ENCODE measurements at regions not wholly inside any gene's neighbourhood (a gene's known extent, or its start where the extent isn't known, plus 50 kb on each side); places are given as distances from the start of the nearest gene placed in this dataset.
A peak's percentile ranks its signal among the peaks of the same experiment; 100 is the strongest.

- H3K4me1 Mint-ChIP-seq (ENCODE audit: low read depth) = peaks cover 26% of the 10 kb centered on the region
- no peaks in the 10 kb centered on the region for H3K9me3 Mint-ChIP-seq
- no peaks in the 10 kb centered on the region for H3K36me3 Mint-ChIP-seq (ENCODE audit: low read depth)
- DNase-seq (no peak), ATAC-seq (no peak)
- intact Hi-C loops (cut with micrococcal nuclease) = no loop called here
- H3K27me3 Mint-ChIP-seq = no peaks in the 10 kb centered on the region
- TF ChIP-seq, protein P1, sequence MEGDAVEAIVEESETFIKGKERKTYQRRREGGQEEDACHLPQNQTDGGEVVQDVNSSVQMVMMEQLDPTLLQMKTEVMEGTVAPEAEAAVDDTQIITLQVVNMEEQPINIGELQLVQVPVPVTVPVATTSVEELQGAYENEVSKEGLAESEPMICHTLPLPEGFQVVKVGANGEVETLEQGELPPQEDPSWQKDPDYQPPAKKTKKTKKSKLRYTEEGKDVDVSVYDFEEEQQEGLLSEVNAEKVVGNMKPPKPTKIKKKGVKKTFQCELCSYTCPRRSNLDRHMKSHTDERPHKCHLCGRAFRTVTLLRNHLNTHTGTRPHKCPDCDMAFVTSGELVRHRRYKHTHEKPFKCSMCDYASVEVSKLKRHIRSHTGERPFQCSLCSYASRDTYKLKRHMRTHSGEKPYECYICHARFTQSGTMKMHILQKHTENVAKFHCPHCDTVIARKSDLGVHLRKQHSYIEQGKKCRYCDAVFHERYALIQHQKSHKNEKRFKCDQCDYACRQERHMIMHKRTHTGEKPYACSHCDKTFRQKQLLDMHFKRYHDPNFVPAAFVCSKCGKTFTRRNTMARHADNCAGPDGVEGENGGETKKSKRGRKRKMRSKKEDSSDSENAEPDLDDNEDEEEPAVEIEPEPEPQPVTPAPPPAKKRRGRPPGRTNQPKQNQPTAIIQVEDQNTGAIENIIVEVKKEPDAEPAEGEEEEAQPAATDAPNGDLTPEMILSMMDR (IDR thresholded peaks at IDR 0.05) = no peak
- ChIA-PET CTCF (interaction anchor here (1.1 kb wide), 1 partner anchor 13 kb away, joined by 3 read pairs; no protein-coding TSS in a partner anchor), POLR2A (no interaction called here)
- H3K27ac Mint-ChIP-seq = no peak overlapping the region
- no peak overlapping the region for H3K4me3 Mint-ChIP-seq
Observed at GRCh38 chr11:86156397-86156955, 87.6 kb upstream of the PICALM start.

GRCh38 chr11:86155200-86155844 lies 86.4 kb upstream of the PICALM start:
- TF ChIP-seq, protein P1 (IDR thresholded peaks at IDR 0.05) = no peak
- H3K9me3 Mint-ChIP-seq = no peaks in the 10 kb centered on the region
- ChIA-PET CTCF (no interaction called here), POLR2A (no interaction called here)
- peaks cover 34% of the 10 kb centered on the region for H3K4me1 Mint-ChIP-seq (ENCODE audit: low read depth)
- ATAC-seq (no peak), DNase-seq (no peak)
- H3K36me3 Mint-ChIP-seq (ENCODE audit: low read depth) = no peaks in the 10 kb centered on the region
- no peaks in the 10 kb centered on the region for H3K27me3 Mint-ChIP-seq
- intact Hi-C loops (cut with micrococcal nuclease) = no loop called here
- no peak overlapping the region for H3K27ac Mint-ChIP-seq
- H3K4me3 Mint-ChIP-seq = no peak overlapping the region

DNA sequence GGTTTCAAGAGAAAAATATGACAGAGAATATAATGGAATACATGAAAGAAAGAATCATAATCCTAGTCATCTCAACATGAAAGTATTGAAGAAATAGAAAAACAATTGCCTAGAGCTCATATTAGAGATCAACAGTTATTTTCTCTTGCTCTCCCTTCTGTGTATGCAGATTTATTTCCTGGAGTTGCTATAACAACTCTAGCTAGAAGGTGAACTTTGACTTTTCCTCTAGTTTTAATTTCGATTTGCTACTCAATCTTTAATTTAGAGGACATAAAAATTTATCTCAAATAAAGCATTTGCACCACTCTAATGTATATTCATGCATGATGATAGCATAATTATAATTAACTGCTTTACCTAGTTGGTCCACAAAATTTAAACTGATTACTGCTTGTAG lies 84.6 kb upstream of the PICALM start:
- DNase-seq (no peak), ATAC-seq (no peak)
- H3K36me3 Mint-ChIP-seq (ENCODE audit: low read depth) = no peaks in the 10 kb centered on the region
- H3K4me3 Mint-ChIP-seq = no peak overlapping the region
- no peaks in the 10 kb centered on the region for H3K9me3 Mint-ChIP-seq
- peaks cover 27% of the 10 kb centered on the region for H3K4me1 Mint-ChIP-seq (ENCODE audit: low read depth)
- no peak overlapping the region for H3K27ac Mint-ChIP-seq
- ChIA-PET CTCF (no interaction called here), POLR2A (no interaction called here)
- no peaks in the 10 kb centered on the region for H3K27me3 Mint-ChIP-seq
- TF ChIP-seq, protein P1 (IDR thresholded peaks at IDR 0.05) = no peak
- intact Hi-C loops (cut with micrococcal nuclease) = no loop called here

GRCh38 chr11:86152901-86153300 lies 84.0 kb upstream of the PICALM start:
- Mint-ChIP-seq H3K4me1 (ENCODE audit: low read depth) (peaks cover 26% of the 10 kb centered on the region), H3K36me3 (ENCODE audit: low read depth) (no peaks in the 10 kb centered on the region), H3K27me3 (no peaks in the 10 kb centered on the region), H3K27ac (no peak overlapping the region), H3K4me3 (no peak overlapping the region), H3K9me3 (no peaks in the 10 kb centered on the region)
- ChIA-PET CTCF (no interaction called here), POLR2A (no interaction called here)
- TF ChIP-seq, protein P1 (IDR thresholded peaks at IDR 0.05) = no peak
- intact Hi-C loops (cut with micrococcal nuclease) = no loop called here
- ATAC-seq = no peak
- DNase-seq = no peak

GRCh38 chr11:86152006-86152862 lies 83.3 kb upstream of the PICALM start:
- Mint-ChIP-seq H3K4me3 (no peak overlapping the region), H3K9me3 (no peaks in the 10 kb centered on the region), H3K27me3 (no peaks in the 10 kb centered on the region), H3K27ac (peak overlapping the region; percentile 7), H3K36me3 (ENCODE audit: low read depth) (no peaks in the 10 kb centered on the region), H3K4me1 (ENCODE audit: low read depth) (peaks cover 26% of the 10 kb centered on the region)
- ATAC-seq = peak; percentile 37
- intact Hi-C loops (cut with micrococcal nuclease) = no loop called here
- POLR2A ChIA-PET = no interaction called here
- TF ChIP-seq, protein P1 (IDR thresholded peaks at IDR 0.05) = no peak
- CTCF ChIA-PET = no interaction called here
- no peak for DNase-seq
